HEK293 (cell line): ENCODE measurements at regions not wholly inside any gene's neighbourhood (a gene's known extent, or its start where the extent isn't known, plus 50 kb on each side); places are given as distances from the start of the nearest gene placed in this dataset.

Source experiments
- CTCF ChIA-PET: fragments of 350-600 bp; formaldehyde crosslinking; extraction: SDS; loops from one replicate; lab custom pipeline; 2021; ENCODE audit warnings: antibody characterized with exemption; lab: Yijun Ruan, JAX
- POLR2A ChIA-PET: fragments of 300-600 bp; formaldehyde crosslinking; extraction: SDS; loops from one replicate; lab custom pipeline; 2020; ENCODE audit warnings: antibody characterized with exemption, inconsistent platforms; lab: Yijun Ruan, JAX
- H3K27ac ChIP-seq: fragments of 200-500 bp; sonication (Bioruptor generic); 2 replicates; pipeline ENCODE4 v1.5.1; 2014; ENCODE audit warnings: low read depth, low read length, control low read depth, inconsistent platforms; ENCODE audit errors: extremely low read depth
- H3K36me3 ChIP-seq, 2 experiments: fragments of 200-500 bp in 1 of 2; sonication (Bioruptor generic) in 1 of 2; 1 replicate in 1 of 2; 2 replicates in 1 of 2; pipeline ENCODE4 v1.5.1; 2014 to 2017; ENCODE audit warnings: inconsistent platforms in 2 of 2, low read length in 2 of 2; ENCODE audit not compliant: control insufficient read depth in 2 of 2, insufficient read depth in 1 of 2
- H3K4me1 ChIP-seq: fragments of 200-500 bp; sonication (Bioruptor generic); 2 replicates; pipeline ENCODE4 v1.5.1; 2014; ENCODE audit warnings: mild to moderate bottlenecking, low read length, inconsistent platforms; ENCODE audit not compliant: control insufficient read depth, insufficient read depth
- H3K4me3 ChIP-seq: 2 replicates; pipeline ENCODE4 v1.5.1; 2011; ENCODE audit warnings: low read depth, mild to moderate bottlenecking, control low read depth, low read length, moderate library complexity
- H3K9me3 ChIP-seq: fragments of 200-500 bp; sonication (Bioruptor generic); 2 replicates; pipeline ENCODE4 v1.5.1; 2014; ENCODE audit warnings: low read depth, low read length, inconsistent platforms; ENCODE audit not compliant: control insufficient read depth, insufficient read depth
- HOXA7 ChIP-seq: sonication (generic); formaldehyde crosslinking; IDR thresholded peaks from 2 replicates; pipeline ENCODE4 v1.8.1; 2022; ENCODE audit warnings: missing genetic modification reagents, borderline replicate concordance
- HOXD13 ChIP-seq: sonication (generic); formaldehyde crosslinking; IDR thresholded peaks from 2 replicates; pipeline ENCODE4 v1.8.0; 2022; ENCODE audit warnings: missing genetic modification reagents, borderline replicate concordance
- KLF8 ChIP-seq: fragments of 450-650 bp; formaldehyde crosslinking; IDR thresholded peaks from 2 replicates; pipeline ENCODE4 v1.5.1; 2016; ENCODE audit warnings: missing biosample characterization, missing genetic modification characterization
- KLF9 ChIP-seq: fragments of 450-650 bp; formaldehyde crosslinking; IDR thresholded peaks from 2 replicates; pipeline ENCODE4 v1.5.1; 2016; ENCODE audit warnings: missing biosample characterization, missing genetic modification characterization, low read depth
- MZF1 ChIP-seq: fragments of 450-650 bp; formaldehyde crosslinking; IDR thresholded peaks from 2 replicates; pipeline ENCODE4 v1.5.1; 2017; ENCODE audit warnings: missing biosample characterization, missing genetic modification characterization, borderline replicate concordance
- SALL2 ChIP-seq: fragments of 450-650 bp; formaldehyde crosslinking; IDR thresholded peaks from 2 replicates; pipeline ENCODE4 v1.5.0; 2017; ENCODE audit warnings: missing biosample characterization, mild to moderate bottlenecking, missing genetic modification characterization, borderline replicate concordance
- ZBTB1 ChIP-seq: fragments of 450-650 bp; formaldehyde crosslinking; IDR thresholded peaks from 2 replicates; pipeline ENCODE4 v1.5.1; 2016; ENCODE audit warnings: missing biosample characterization, missing genetic modification characterization
- ZBTB7A ChIP-seq: fragments of 450-650 bp; formaldehyde crosslinking; IDR thresholded peaks from 2 replicates; pipeline ENCODE4 v1.5.1; 2016; ENCODE audit warnings: low read depth, missing biosample characterization, missing genetic modification characterization
- ZNF112 ChIP-seq: fragments of 450-650 bp; formaldehyde crosslinking; IDR thresholded peaks from 2 replicates; pipeline ENCODE4 v1.5.0; 2017; ENCODE audit warnings: missing biosample characterization, missing genetic modification characterization
- ZNF23 ChIP-seq: fragments of 450-650 bp; formaldehyde crosslinking; IDR thresholded peaks from 2 replicates; pipeline ENCODE4 v1.5.1; 2016; ENCODE audit warnings: missing biosample characterization, missing genetic modification characterization, borderline replicate concordance
- ZNF248 ChIP-seq: fragments of 450-650 bp; formaldehyde crosslinking; IDR thresholded peaks from 2 replicates; pipeline ENCODE4 v1.5.1; 2017; ENCODE audit warnings: missing biosample characterization, missing genetic modification characterization
- ZNF366 ChIP-seq: fragments of 450-650 bp; formaldehyde crosslinking; conservative IDR thresholded peaks from 2 replicates; pipeline ENCODE4 v1.5.1; 2016; ENCODE audit warnings: missing biosample characterization, missing genetic modification characterization
- ZNF391 ChIP-seq: fragments of 450-650 bp; formaldehyde crosslinking; IDR thresholded peaks from 2 replicates; pipeline ENCODE4 v1.5.1; 2016; ENCODE audit warnings: low read depth, missing biosample characterization, missing genetic modification characterization, borderline replicate concordance
- ZNF623 ChIP-seq: fragments of 450-650 bp; formaldehyde crosslinking; IDR thresholded peaks from 2 replicates; pipeline ENCODE4 v1.5.1; 2016; ENCODE audit warnings: missing biosample characterization, missing genetic modification characterization
- ZSCAN23 ChIP-seq: fragments of 450-650 bp; formaldehyde crosslinking; IDR thresholded peaks from 2 replicates; pipeline ENCODE4 v1.5.1; 2016; ENCODE audit warnings: missing biosample characterization, missing genetic modification characterization
- TF ChIP-seq, protein P1 (sequence below): fragments of 450-650 bp; formaldehyde crosslinking; IDR thresholded peaks from 2 replicates; pipeline ENCODE4 v1.5.1; 2016; ENCODE audit warnings: missing biosample characterization, missing genetic modification characterization
- TF ChIP-seq, protein P2 (sequence below): fragments of 450-650 bp; formaldehyde crosslinking; IDR thresholded peaks from 2 replicates; pipeline ENCODE4 v1.5.1; 2017; ENCODE audit warnings: missing biosample characterization, missing genetic modification characterization
- TF ChIP-seq, protein P3 (sequence below): sonication (generic); formaldehyde crosslinking; IDR thresholded peaks from 2 replicates; pipeline ENCODE4 v1.8.1; 2022; ENCODE audit warnings: mild to moderate bottlenecking, moderate library complexity, missing genetic modification reagents
- TF ChIP-seq, protein P4 (sequence below): fragments of 450-650 bp; formaldehyde crosslinking; IDR thresholded peaks from 2 replicates; pipeline ENCODE4 v1.5.1; 2016; ENCODE audit warnings: missing biosample characterization, missing genetic modification characterization, borderline replicate concordance

DNA sequence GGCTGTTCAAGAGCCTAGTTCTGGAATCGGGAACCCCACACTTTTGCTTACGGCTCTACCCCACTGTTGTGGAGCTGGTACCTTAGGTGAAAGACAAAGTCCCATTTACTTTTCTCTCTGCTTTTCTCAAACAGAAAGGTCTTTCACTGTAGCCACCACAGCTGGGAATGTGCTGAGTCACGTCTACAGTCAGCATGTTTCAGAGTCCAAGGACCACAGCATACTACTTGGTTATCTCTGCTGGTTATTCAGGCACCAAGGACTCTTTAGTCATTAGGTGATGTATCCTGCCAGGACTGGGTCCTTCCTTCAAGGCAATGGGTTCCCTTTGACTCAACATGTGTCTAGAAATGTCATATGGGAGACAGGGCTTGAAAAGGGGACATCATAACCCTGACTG, 266.8 kb upstream of the STEAP1 start:
- no peak for TF ChIP-seq ZNF391
- no peak for TF ChIP-seq KLF9 (tag by site-specific recombination)
- TF ChIP-seq ZNF112 (tag by site-specific recombination): no peak
- TF ChIP-seq SALL2 (tag by site-specific recombination): no peak
- no peak for TF ChIP-seq HOXA7 (CRISPR knock-in tag)
- TF ChIP-seq, protein P1, sequence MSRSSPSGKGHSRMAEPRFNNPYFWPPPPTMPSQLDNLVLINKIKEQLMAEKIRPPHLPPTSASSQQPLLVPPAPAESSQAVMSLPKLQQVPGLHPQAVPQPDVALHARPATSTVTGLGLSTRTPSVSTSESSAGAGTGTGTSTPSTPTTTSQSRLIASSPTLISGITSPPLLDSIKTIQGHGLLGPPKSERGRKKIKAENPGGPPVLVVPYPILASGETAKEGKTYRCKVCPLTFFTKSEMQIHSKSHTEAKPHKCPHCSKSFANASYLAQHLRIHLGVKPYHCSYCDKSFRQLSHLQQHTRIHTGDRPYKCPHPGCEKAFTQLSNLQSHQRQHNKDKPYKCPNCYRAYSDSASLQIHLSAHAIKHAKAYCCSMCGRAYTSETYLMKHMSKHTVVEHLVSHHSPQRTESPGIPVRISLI (tag by site-specific recombination): no peak
- TF ChIP-seq, protein P2, sequence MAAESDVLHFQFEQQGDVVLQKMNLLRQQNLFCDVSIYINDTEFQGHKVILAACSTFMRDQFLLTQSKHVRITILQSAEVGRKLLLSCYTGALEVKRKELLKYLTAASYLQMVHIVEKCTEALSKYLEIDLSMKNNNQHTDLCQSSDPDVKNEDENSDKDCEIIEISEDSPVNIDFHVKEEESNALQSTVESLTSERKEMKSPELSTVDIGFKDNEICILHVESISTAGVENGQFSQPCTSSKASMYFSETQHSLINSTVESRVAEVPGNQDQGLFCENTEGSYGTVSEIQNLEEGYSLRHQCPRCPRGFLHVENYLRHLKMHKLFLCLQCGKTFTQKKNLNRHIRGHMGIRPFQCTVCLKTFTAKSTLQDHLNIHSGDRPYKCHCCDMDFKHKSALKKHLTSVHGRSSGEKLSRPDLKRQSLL (tag by site-specific recombination): no peak
- Histone ChIP-seq H3K27ac (no peak overlapping the region), H3K36me3 (no peaks in the 10 kb centered on the region), H3K4me3 (no peak overlapping the region), H3K4me1 (no peaks in the 10 kb centered on the region), H3K9me3 (no peaks in the 10 kb centered on the region)
- ChIA-PET POLR2A (no interaction called here), CTCF (no interaction called here)

DNA sequence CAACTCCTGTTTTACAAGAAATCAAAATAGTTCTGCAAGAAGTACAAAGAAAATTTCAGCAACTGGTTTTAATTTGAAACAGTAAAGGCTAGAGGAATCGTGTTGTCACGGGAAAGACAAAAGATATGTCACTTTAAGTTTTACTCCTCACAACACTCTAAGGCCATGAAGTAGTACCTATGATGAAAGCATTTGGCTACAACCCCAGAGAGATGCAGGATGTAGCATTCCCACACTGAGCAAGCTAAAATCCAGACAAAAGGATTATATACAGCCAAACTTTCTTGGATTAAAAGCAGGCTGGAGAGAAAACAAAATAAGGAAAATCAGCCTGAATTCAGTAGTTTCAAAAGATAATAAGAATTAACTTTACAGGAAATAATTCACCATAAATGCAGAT, 245.5 kb upstream of the STEAP1 start:
- no peak overlapping the region for H3K27ac ChIP-seq
- H3K4me3 ChIP-seq: no peak overlapping the region
- no peaks in the 10 kb centered on the region for H3K4me1 ChIP-seq
- POLR2A ChIA-PET: no interaction called here
- H3K9me3 ChIP-seq: no peaks in the 10 kb centered on the region
- no peak for TF ChIP-seq ZSCAN23
- TF ChIP-seq, protein P3, sequence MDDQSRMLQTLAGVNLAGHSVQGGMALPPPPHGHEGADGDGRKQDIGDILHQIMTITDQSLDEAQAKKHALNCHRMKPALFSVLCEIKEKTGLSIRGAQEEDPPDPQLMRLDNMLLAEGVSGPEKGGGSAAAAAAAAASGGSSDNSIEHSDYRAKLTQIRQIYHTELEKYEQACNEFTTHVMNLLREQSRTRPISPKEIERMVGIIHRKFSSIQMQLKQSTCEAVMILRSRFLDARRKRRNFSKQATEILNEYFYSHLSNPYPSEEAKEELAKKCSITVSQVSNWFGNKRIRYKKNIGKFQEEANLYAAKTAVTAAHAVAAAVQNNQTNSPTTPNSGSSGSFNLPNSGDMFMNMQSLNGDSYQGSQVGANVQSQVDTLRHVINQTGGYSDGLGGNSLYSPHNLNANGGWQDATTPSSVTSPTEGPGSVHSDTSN (CRISPR knock-in tag): no peak
- no peak for TF ChIP-seq HOXD13 (CRISPR knock-in tag)
- TF ChIP-seq, all 188 proteins: peak for 0
- CTCF ChIA-PET: no interaction called here
- H3K36me3 ChIP-seq: no peaks in the 10 kb centered on the region

DNA sequence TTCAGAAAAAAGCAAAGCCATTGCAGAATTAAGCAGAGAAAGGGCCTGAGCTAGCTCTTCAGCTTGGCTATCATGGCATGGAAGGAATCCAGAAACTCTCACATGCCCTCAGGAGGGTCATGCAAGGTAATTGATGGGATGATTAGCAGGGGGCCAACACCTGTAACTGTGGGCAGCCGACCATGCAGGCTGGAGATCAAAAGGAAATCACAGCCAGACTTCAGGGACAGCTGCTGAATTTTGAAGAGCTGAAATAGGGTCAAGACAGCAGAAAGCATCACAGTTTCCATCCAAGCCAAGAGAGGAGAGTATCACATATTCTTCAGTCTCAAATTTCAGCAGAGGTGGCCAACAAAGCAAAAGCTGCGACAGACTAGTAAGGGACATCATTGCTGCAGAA, 239.6 kb upstream of the STEAP1 start:
- Histone ChIP-seq H3K4me3 (no peak overlapping the region), H3K9me3 (no peaks in the 10 kb centered on the region), H3K36me3 (no peaks in the 10 kb centered on the region), H3K27ac (no peak overlapping the region), H3K4me1 (no peaks in the 10 kb centered on the region)
- TF ChIP-seq ZBTB7A (tag by site-specific recombination) (no peak), MZF1 (tag by site-specific recombination) (no peak), ZNF623 (tag by site-specific recombination) (no peak), ZBTB1 (tag by site-specific recombination) (no peak), ZNF248 (tag by site-specific recombination) (no peak), ZNF366 (no peak), KLF8 (tag by site-specific recombination) (no peak), ZNF23 (tag by site-specific recombination) (no peak)
- TF ChIP-seq, protein P2 (tag by site-specific recombination): no peak
- TF ChIP-seq, protein P4, sequence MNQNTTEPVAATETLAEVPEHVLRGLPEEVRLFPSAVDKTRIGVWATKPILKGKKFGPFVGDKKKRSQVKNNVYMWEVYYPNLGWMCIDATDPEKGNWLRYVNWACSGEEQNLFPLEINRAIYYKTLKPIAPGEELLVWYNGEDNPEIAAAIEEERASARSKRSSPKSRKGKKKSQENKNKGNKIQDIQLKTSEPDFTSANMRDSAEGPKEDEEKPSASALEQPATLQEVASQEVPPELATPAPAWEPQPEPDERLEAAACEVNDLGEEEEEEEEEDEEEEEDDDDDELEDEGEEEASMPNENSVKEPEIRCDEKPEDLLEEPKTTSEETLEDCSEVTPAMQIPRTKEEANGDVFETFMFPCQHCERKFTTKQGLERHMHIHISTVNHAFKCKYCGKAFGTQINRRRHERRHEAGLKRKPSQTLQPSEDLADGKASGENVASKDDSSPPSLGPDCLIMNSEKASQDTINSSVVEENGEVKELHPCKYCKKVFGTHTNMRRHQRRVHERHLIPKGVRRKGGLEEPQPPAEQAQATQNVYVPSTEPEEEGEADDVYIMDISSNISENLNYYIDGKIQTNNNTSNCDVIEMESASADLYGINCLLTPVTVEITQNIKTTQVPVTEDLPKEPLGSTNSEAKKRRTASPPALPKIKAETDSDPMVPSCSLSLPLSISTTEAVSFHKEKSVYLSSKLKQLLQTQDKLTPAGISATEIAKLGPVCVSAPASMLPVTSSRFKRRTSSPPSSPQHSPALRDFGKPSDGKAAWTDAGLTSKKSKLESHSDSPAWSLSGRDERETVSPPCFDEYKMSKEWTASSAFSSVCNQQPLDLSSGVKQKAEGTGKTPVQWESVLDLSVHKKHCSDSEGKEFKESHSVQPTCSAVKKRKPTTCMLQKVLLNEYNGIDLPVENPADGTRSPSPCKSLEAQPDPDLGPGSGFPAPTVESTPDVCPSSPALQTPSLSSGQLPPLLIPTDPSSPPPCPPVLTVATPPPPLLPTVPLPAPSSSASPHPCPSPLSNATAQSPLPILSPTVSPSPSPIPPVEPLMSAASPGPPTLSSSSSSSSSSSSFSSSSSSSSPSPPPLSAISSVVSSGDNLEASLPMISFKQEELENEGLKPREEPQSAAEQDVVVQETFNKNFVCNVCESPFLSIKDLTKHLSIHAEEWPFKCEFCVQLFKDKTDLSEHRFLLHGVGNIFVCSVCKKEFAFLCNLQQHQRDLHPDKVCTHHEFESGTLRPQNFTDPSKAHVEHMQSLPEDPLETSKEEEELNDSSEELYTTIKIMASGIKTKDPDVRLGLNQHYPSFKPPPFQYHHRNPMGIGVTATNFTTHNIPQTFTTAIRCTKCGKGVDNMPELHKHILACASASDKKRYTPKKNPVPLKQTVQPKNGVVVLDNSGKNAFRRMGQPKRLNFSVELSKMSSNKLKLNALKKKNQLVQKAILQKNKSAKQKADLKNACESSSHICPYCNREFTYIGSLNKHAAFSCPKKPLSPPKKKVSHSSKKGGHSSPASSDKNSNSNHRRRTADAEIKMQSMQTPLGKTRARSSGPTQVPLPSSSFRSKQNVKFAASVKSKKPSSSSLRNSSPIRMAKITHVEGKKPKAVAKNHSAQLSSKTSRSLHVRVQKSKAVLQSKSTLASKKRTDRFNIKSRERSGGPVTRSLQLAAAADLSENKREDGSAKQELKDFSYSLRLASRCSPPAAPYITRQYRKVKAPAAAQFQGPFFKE (tag by site-specific recombination): no peak
- POLR2A ChIA-PET: no interaction called here
- CTCF ChIA-PET: no interaction called here
